OCI-LY3 (cell line): ENCODE measurements at regions not wholly inside any gene's neighbourhood (a gene's known extent, or its start where the extent isn't known, plus 50 kb on each side); places are given as distances from the start of the nearest gene placed in this dataset.

Experiments used
- H2AFZ ChIP-seq: fragments of 200-600, 300-600 bp; shearing (Covaris generic); 2 replicates; pipeline ENCODE4 v1.6.0; 2014; ENCODE audit warnings: antibody characterized with exemption, low read depth, low read length
- H3K27ac ChIP-seq: fragments of 200-600, 300-600 bp; sonication (generic); 2 replicates; pipeline ENCODE4 v1.5.1; 2014; ENCODE audit warnings: mild to moderate bottlenecking, low read length, moderate library complexity, mixed read lengths
- H3K27me3 ChIP-seq: fragments of 200-600, 300-600 bp; sonication (generic); 2 replicates; pipeline ENCODE4 v1.6.1; 2014; ENCODE audit warnings: low read depth, low read length, mixed read lengths
- H3K36me3 ChIP-seq: fragments of 200-600, 300-600 bp; sonication (generic); replicated peaks from 2 replicates; pipeline ENCODE3; 2014; ENCODE audit warnings: low read depth, low read length, mixed read lengths
- H3K4me1 ChIP-seq: fragments of 300-600, 200-600 bp; sonication (generic); 2 replicates; pipeline ENCODE4 v1.6.1; 2014; ENCODE audit warnings: low read length, mixed read lengths
- H3K4me2 ChIP-seq: fragments of 200-600, 300-600 bp; sonication (generic); 2 replicates; pipeline ENCODE4 v1.6.1; 2014; ENCODE audit warnings: low read length, mixed read lengths
- H3K4me3 ChIP-seq: fragments of 300-600, 200-600 bp; sonication (generic); 2 replicates; pipeline ENCODE4 v1.5.1; 2014; ENCODE audit warnings: antibody characterized with exemption, mild to moderate bottlenecking, low read length, moderate library complexity
- H3K79me2 ChIP-seq: fragments of 300-600, 200-600 bp; shearing (Covaris generic); 2 replicates; pipeline ENCODE4 v1.6.1; 2014; ENCODE audit warnings: mild to moderate bottlenecking, low read length, mixed read lengths
- H3K9ac ChIP-seq: fragments of 300-600, 200-600 bp; shearing (Covaris generic); 2 replicates; pipeline ENCODE4 v1.6.0; 2014; ENCODE audit warnings: mild to moderate bottlenecking, low read length, moderate library complexity
- H3K9me3 ChIP-seq: fragments of 200-600, 300-600 bp; shearing (Covaris generic); 2 replicates; pipeline ENCODE4 v1.6.1; 2014; ENCODE audit warnings: low read length, mixed read lengths; ENCODE audit not compliant: insufficient read depth
- H4K20me1 ChIP-seq: fragments of 200-600, 300-600 bp; sonication (generic); 2 replicates; pipeline ENCODE4 v1.6.1; 2016; ENCODE audit warnings: low read length, mixed read lengths; ENCODE audit not compliant: insufficient read depth
- CTCF ChIP-seq: fragments of 200-600, 300-600 bp; sonication (generic); IDR thresholded peaks from 2 replicates; pipeline ENCODE4 v1.5.1; 2014; ENCODE audit warnings: antibody characterized with exemption, low read length, low read depth
- EZH2phosphoT487 ChIP-seq: fragments of 200-600 bp; shearing (Covaris generic); IDR thresholded peaks from 2 replicates; pipeline ENCODE4 v1.6.1; 2018; ENCODE audit warnings: antibody characterized with exemption, mixed run types, low read depth

GRCh38 chr13:47064381-47064780, 167.5 kb upstream of the HTR2A start:
- no peak overlapping the region for H2AFZ ChIP-seq
- no peak overlapping the region for H3K4me2 ChIP-seq
- 0 out of 2 replicates have a peak, but pooled peaks cover 5% of the 10 kb centered on the region for H3K9me3 ChIP-seq
- no peak overlapping the region for H3K4me3 ChIP-seq
- no peaks in the 10 kb centered on the region for H3K79me2 ChIP-seq
- H3K27ac ChIP-seq = no peak overlapping the region
- H3K36me3 ChIP-seq = no peaks in the 10 kb centered on the region
- H3K9ac ChIP-seq = no peak overlapping the region
- no peaks in the 10 kb centered on the region for H3K27me3 ChIP-seq
- 0 out of 2 replicates have a peak, but pooled peaks cover 4% of the 10 kb centered on the region for H3K4me1 ChIP-seq
- no peaks in the 10 kb centered on the region for H4K20me1 ChIP-seq
- TF ChIP-seq EZH2phosphoT487 (no peak), CTCF (no peak)

DNA sequence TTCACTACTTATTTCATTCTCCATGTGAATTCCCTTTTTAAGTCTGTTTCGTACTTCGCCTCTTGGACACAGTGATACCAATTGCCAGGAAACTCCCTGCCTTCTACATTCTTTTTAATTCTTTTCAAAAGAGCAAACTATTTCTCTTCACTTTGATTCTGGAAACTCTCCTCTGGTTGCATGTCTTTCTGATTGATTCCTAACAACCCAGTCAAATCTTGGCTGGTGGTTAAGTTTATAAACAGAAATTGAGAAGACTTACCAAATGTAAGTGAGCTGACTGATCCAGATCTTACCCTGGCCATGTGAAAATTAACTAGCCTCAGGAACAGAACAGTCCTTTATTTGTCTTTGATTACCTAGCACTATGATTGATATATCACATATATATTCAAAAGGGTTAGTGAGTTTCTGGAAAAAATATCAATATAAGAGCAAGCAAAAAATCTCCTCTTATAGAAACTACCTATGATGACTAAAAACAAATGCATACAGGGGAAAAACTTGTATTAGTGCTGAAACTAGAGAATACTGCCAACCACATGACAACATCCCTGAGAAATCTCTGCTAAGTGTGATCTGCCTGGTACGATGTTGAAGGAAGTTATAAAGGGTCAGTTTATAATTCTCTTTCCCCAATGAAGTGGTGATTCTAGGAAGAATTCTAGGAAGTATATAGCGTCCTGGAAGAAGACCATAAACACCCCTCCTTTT, 152.6 kb upstream of the HTR2A start:
- TF ChIP-seq CTCF (no peak), EZH2phosphoT487 (no peak)
- no peaks in the 10 kb centered on the region for H4K20me1 ChIP-seq
- H2AFZ ChIP-seq = no peak overlapping the region
- H3K4me1 ChIP-seq = no peaks in the 10 kb centered on the region
- H3K79me2 ChIP-seq = no peaks in the 10 kb centered on the region
- H3K4me2 ChIP-seq = no peak overlapping the region
- no peak overlapping the region for H3K4me3 ChIP-seq
- no peaks in the 10 kb centered on the region for H3K36me3 ChIP-seq
- no peak overlapping the region for H3K9ac ChIP-seq
- no peaks in the 10 kb centered on the region for H3K27me3 ChIP-seq
- no peak overlapping the region for H3K27ac ChIP-seq
- no peaks in the 10 kb centered on the region for H3K9me3 ChIP-seq

GRCh38 chr13:47046706-47047105, 149.9 kb upstream of the HTR2A start:
- Histone ChIP-seq H3K27ac (no peak overlapping the region), H3K27me3 (no peaks in the 10 kb centered on the region), H3K4me3 (no peak overlapping the region), H3K36me3 (no peaks in the 10 kb centered on the region), H3K4me1 (peaks cover 13% of the 10 kb centered on the region), H2AFZ (no peak overlapping the region), H3K79me2 (no peaks in the 10 kb centered on the region), H3K4me2 (no peak overlapping the region), H3K9ac (no peak overlapping the region), H4K20me1 (no peaks in the 10 kb centered on the region), H3K9me3 (no peaks in the 10 kb centered on the region)
- TF ChIP-seq EZH2phosphoT487 = no peak
- TF ChIP-seq CTCF = no peak

GRCh38 chr13:47044842-47045241, 148.0 kb upstream of the HTR2A start:
- H3K9ac ChIP-seq = no peak overlapping the region
- no peaks in the 10 kb centered on the region for H3K79me2 ChIP-seq
- H4K20me1 ChIP-seq = no peaks in the 10 kb centered on the region
- no peak overlapping the region for H3K27ac ChIP-seq
- H3K4me3 ChIP-seq = no peak overlapping the region
- H2AFZ ChIP-seq = no peak overlapping the region
- TF ChIP-seq CTCF = no peak
- no peak for TF ChIP-seq EZH2phosphoT487
- H3K4me1 ChIP-seq = peaks cover 19% of the 10 kb centered on the region
- no peaks in the 10 kb centered on the region for H3K36me3 ChIP-seq
- no peaks in the 10 kb centered on the region for H3K9me3 ChIP-seq
- no peak overlapping the region for H3K4me2 ChIP-seq
- no peaks in the 10 kb centered on the region for H3K27me3 ChIP-seq
